Fibroblast of villous mesenchyme (primary cell): ENCODE measurements at regions not wholly inside any gene's neighbourhood (a gene's known extent, or its start where the extent isn't known, plus 50 kb on each side); places are given as distances from the start of the nearest gene placed in this dataset.
"Not testable (repeated sequence)": the region's sequence is repeated elsewhere in the genome, so short reads cannot be mapped to it uniquely, and the experiment has no call there.

Experiments used
- DNase-seq: peaks from one replicate; pipeline ENCODE4 v3.0.0-alpha.2; 2010; ENCODE audit warnings: low read depth
- H3K4me3 ChIP-seq: 2 replicates; pipeline ENCODE4 v1.5.1; 2011; ENCODE audit warnings: low read depth, mild to moderate bottlenecking, low read length
- TF ChIP-seq, protein P1 (sequence below): IDR thresholded peaks from 2 replicates; pipeline ENCODE4 v1.5.1; 2012; ENCODE audit warnings: low read depth, mild to moderate bottlenecking, low read length; ENCODE audit not compliant: insufficient read depth

DNA sequence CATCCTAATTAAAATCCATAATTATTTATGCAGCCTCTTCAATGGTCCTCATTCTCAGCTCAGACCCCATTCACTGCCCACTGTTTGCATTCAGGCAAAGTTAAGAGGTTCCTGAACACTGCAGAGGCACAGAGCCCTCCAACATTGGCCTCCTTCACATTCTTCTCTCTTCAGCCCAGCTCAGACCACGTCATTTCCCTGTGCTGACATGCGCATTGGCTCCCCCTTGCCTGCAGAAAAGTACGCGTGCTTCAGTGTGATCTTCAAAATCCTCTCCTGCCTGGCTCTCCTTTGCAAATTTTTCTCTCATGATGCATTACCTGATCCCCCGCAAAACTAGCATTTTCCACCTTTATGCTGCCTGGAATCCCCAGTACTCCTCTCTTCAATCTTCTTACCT is 552.3 kb downstream of the NTRK3 start:
- TF ChIP-seq, protein P1, sequence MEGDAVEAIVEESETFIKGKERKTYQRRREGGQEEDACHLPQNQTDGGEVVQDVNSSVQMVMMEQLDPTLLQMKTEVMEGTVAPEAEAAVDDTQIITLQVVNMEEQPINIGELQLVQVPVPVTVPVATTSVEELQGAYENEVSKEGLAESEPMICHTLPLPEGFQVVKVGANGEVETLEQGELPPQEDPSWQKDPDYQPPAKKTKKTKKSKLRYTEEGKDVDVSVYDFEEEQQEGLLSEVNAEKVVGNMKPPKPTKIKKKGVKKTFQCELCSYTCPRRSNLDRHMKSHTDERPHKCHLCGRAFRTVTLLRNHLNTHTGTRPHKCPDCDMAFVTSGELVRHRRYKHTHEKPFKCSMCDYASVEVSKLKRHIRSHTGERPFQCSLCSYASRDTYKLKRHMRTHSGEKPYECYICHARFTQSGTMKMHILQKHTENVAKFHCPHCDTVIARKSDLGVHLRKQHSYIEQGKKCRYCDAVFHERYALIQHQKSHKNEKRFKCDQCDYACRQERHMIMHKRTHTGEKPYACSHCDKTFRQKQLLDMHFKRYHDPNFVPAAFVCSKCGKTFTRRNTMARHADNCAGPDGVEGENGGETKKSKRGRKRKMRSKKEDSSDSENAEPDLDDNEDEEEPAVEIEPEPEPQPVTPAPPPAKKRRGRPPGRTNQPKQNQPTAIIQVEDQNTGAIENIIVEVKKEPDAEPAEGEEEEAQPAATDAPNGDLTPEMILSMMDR: no peak
- DNase-seq: no peak
- H3K4me3 ChIP-seq: no peak overlapping the region

DNA sequence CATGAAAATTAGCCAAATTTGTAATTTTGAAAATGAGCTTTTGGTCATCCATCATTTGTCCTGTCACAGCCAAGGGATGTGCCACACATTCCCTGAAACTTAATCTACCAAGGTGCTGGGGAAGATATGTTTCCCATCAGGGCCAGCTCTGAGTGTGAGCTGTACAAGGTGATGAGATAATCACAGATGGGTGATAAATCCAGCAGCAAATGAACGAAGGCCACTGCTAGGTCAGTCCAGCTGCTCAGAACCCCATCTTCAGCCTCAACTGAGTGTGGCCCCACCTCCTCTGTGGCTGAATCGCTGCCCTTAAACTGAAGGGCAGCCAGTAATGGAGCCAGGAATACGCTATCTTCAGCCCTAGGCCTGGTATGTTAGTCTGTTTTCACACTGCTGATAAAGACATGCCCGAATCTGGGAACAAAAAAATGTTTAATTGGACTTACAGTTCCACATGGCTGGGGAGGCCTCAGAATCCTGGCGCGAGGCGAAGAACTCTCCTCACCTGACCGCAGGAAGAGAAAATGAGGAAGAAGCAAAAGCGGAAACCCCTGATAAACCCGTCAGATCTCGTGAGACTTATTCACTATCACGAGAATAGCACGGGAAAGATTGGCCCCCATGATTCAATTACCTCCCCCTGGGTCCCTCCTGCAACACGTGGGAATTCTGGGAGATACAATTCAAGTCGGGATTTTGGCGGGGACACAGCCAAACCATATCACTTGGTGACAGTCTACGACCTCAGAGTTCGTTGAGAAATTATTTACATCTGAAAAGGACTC is 553.0 kb downstream of the NTRK3 start:
- TF ChIP-seq, protein P1: no peak
- DNase-seq: no peak
- H3K4me3 ChIP-seq: no peak overlapping the region

DNA sequence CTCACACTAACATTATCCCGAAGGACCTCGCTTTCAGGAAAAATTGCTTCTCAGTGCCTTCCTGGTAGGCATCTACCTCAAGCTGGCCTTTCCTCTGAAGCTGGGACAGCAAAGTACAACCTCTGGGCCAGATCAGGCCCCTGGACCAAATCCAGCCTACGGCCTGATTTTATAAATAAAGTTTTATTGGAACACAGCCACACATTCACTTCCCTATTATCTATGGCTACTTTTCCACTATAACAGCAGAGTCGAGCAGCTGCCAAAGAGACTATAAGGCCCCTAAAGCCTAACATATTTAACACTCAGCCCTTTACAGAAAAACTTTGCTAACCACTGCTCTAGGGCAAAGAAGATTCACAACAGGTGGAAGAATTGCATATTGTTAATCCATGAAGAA is 554.3 kb downstream of the NTRK3 start:
- DNase-seq: no peak
- no peak overlapping the region for H3K4me3 ChIP-seq
- TF ChIP-seq, protein P1: no peak

DNA sequence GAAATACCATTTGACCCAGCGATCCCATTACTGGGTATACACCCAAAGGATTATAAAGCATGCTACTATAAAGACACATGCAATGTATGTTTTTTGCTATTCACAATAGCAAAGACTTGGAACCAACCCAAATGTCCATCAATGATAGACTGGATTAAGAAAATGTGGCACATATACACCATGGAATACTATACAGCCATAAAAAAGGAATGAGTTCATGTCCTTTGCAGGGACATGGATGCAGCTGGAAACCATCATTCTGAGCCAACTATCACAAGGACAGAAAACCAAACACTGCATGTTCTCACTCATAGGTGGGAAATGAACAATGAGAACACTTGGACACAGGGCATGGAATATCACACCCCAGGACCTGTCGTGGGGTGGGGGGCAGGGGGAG is 558.1 kb downstream of the NTRK3 start:
- not testable (repeated sequence) for DNase-seq, H3K4me3 ChIP-seq

DNA sequence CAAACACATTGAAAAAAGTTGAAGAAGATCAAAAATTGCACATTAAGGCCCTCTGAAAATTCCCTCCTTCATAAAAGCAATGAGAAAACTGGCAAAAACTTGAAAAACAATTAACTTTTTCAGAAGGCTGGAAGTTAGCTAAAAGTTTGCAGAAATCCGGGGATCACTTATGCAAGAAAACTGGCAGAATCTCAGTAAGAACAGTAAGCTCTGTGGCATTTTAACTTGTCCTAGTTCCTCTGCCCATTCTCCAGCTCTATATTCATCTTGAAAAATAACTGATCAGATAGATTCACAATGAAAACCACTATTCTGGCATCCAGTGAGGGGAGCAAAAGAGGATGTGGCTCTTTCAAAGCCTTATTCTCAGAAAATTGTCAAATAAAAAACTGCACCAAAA is 566.8 kb downstream of the NTRK3 start:
- no peak for DNase-seq
- TF ChIP-seq, protein P1: no peak
- no peak overlapping the region for H3K4me3 ChIP-seq

DNA sequence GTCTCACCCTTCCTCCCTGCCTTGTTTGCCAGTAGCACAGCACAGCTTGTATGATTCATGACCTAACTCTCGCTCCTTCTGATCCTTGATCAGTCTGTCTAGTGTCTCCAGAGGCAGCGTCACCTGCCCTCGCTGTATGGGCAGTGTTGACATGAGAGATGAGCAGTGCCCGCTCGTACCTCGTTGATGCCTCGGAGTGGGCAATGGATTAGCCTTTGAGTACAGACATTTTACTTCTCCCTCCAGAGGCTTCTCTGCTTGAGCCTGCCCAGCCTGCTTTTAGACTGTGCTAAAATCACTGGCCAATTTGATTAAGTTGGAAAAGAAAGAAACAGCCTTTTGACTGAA is 569.0 kb downstream of the NTRK3 start:
- no peak for DNase-seq
- TF ChIP-seq, protein P1: no peak
- no peak overlapping the region for H3K4me3 ChIP-seq

DNA sequence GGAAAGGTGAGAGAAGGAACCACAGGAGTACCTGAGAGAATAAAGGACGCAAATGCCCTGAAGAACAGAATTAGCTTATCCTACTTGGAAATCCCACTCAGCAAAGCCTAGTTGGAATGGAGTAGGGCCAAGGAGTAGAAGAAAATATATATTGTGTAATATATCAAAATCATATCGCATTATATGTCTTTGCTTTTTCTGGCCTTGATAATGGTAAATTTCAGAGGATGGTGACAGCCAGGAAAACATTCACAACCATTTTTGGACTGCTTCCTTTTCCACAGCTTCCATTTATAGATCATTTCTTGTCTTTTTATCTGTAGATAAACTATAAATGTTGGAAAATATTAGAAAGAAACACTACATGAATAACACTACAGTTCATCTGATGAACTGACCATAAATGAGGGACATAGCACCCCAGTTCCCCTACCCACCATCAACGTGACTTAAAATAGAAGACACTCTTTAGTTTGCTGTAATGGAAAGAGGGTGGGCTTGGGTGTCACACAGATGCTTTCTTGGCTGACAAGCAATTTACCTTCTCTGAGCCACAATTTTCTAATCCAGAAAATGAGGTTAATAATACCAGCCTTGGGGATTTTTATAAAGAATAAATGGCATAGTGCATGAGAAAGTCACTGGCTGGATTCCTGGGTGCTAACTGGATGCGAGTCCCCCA is 569.6 kb downstream of the NTRK3 start:
- TF ChIP-seq, protein P1: no peak
- no peak for DNase-seq
- no peak overlapping the region for H3K4me3 ChIP-seq
